ENCODE measurements at regions not wholly inside any gene's neighbourhood (a gene's known extent, or its start where the extent isn't known, plus 50 kb on each side); places are given as distances from the start of the nearest gene placed in this dataset.

DNA sequence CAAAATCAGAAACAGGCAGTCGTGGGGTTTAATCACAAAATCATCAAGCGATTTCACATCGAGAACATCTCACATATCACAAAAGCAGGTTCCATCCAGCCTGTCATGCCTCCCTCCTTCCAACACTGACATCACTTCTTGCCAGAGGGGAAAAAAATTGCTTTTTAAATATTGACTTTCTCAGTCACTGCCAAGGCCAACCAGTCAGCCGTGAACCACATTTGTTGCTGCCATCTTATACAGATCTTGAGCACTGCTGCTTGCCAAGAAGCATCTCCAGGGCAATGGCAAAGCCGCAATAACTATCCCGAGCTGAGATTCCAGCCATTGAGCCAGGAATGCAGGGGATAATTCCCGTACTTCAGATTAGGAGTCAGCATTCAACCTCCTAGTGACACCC is 174.6 kb downstream of the ANXA2 start:
- no CpG with 5 or more reads among the region's 7 CpGs for WGBS (ENCODE audit: extremely low coverage, insufficient read length, low lambda C conversion rate)
- no peak overlapping the region for H4K8ac ChIP-seq (replicated peaks; ENCODE audit: insufficient read length, low read depth, low read length)
- H4K5ac ChIP-seq (ENCODE audit: insufficient read length, low read depth, low read length): no peak overlapping the region
- no peaks in the 10 kb centered on the region for H3K79me1 ChIP-seq (ENCODE audit: insufficient read depth, low read depth, low read length, poor library complexity, severe bottlenecking)
- no peak overlapping the region for H3K23ac ChIP-seq (ENCODE audit: insufficient read length, low read depth, low read length)
- H3K9ac ChIP-seq (ENCODE audit: extremely low read depth, insufficient read length, low read length): no peak overlapping the region
- H3K4me2 ChIP-seq (ENCODE audit: insufficient read depth, insufficient read length, low read length): no peak overlapping the region
- no peak overlapping the region for H3K27ac Mint-ChIP-seq
- H3K27me3 Mint-ChIP-seq (ENCODE audit: low read depth): no peaks in the 10 kb centered on the region
- H3K4ac ChIP-seq (ENCODE audit: low read depth, low read length): no peak overlapping the region
- no peaks in the 10 kb centered on the region for H4K20me1 ChIP-seq (ENCODE audit: control insufficient read depth, insufficient read depth, insufficient read length)
- H3K18ac ChIP-seq (ENCODE audit: insufficient read length, low read depth, low read length): no peak overlapping the region
- H2AK5ac ChIP-seq (ENCODE audit: insufficient read length, low read length): no peak overlapping the region
- no peaks in the 10 kb centered on the region for H3K23me2 ChIP-seq (ENCODE audit: insufficient read length, low read depth, low read length, poor library complexity, severe bottlenecking)
- H3K79me2 ChIP-seq (ENCODE audit: insufficient read depth, low read length): no peaks in the 10 kb centered on the region
- H3K27ac ChIP-seq (ENCODE audit: insufficient read length, low read depth, low read length): no peak overlapping the region
- no peak overlapping the region for H2BK5ac ChIP-seq (ENCODE audit: insufficient read length, low read length)
- H2AFZ ChIP-seq (ENCODE audit: low read length): no peak overlapping the region
- no peak for DNase-seq
- TF ChIP-seq CTCF (conservative IDR thresholded peaks at IDR 0.05): no peak
- H3K9me3 Mint-ChIP-seq: no peaks in the 10 kb centered on the region
- H3T11ph ChIP-seq (ENCODE audit: low read length): no peak overlapping the region
- H3K9me3 ChIP-seq (ENCODE audit: control insufficient read depth, low read depth, low read length): no peaks in the 10 kb centered on the region
- H3K14ac ChIP-seq (ENCODE audit: insufficient read depth, low read length): no peak overlapping the region
- no peaks in the 10 kb centered on the region for H3K27me3 ChIP-seq (ENCODE audit: insufficient read depth, low read length)
- H3K56ac ChIP-seq (ENCODE audit: insufficient read length, low read depth, low read length): no peak overlapping the region
- H2BK12ac ChIP-seq (ENCODE audit: insufficient read length, low read depth, low read length): no peak overlapping the region
- no peak overlapping the region for H2BK15ac ChIP-seq (ENCODE audit: low read depth, low read length)
- no peak overlapping the region for H2BK20ac ChIP-seq (ENCODE audit: low read depth, low read length, poor library complexity, severe bottlenecking)
- no peaks in the 10 kb centered on the region; a peak in 1 of 7 replicates for H3K36me3 Mint-ChIP-seq (ENCODE audit: insufficient read depth in 1 of 3, low read depth in 3 of 3)
- H3K4me1 ChIP-seq (ENCODE audit: insufficient read depth, low read length): no peaks in the 10 kb centered on the region
- no peak overlapping the region for H3K4me3 Mint-ChIP-seq
- H3K4me1 Mint-ChIP-seq: peaks cover 2 to 4% of the 10 kb centered on the region in 2 experiments; a peak in 1 of 4 replicates
- H4K91ac ChIP-seq (ENCODE audit: insufficient read length, low read depth, low read length): no peak overlapping the region
- no peak overlapping the region for H2BK120ac ChIP-seq (ENCODE audit: low read depth, low read length, poor library complexity, severe bottlenecking)

All from H9 (cell line).